MM.1S (cell line): ENCODE measurements at regions not wholly inside any gene's neighbourhood (a gene's known extent, or its start where the extent isn't known, plus 50 kb on each side); places are given as distances from the start of the nearest gene placed in this dataset.

Experiments
- EZH2 ChIP-seq: fragments of 300-600 bp; sonication (generic); optimal IDR thresholded peaks from 2 replicates; pipeline ENCODE3; 2017; ENCODE audit warnings: low read depth, mild to moderate bottlenecking, antibody characterized with exemption, low read length, mixed read lengths
- EZH2phosphoT487 ChIP-seq: fragments of 300-600 bp; sonication (generic); IDR thresholded peaks from 2 replicates; pipeline ENCODE4 v1.6.1; 2018; ENCODE audit warnings: antibody characterized with exemption, low read length
- TF ChIP-seq, protein P1 (sequence below): fragments of 300-600 bp; sonication (generic); IDR thresholded peaks from 2 replicates; pipeline ENCODE4 v1.5.1; 2016; ENCODE audit warnings: antibody characterized with exemption, low read length, mixed read lengths

GRCh38 chr4:101458473-101458872, 111.1 kb upstream of the PPP3CA start:
- TF ChIP-seq, protein P1, sequence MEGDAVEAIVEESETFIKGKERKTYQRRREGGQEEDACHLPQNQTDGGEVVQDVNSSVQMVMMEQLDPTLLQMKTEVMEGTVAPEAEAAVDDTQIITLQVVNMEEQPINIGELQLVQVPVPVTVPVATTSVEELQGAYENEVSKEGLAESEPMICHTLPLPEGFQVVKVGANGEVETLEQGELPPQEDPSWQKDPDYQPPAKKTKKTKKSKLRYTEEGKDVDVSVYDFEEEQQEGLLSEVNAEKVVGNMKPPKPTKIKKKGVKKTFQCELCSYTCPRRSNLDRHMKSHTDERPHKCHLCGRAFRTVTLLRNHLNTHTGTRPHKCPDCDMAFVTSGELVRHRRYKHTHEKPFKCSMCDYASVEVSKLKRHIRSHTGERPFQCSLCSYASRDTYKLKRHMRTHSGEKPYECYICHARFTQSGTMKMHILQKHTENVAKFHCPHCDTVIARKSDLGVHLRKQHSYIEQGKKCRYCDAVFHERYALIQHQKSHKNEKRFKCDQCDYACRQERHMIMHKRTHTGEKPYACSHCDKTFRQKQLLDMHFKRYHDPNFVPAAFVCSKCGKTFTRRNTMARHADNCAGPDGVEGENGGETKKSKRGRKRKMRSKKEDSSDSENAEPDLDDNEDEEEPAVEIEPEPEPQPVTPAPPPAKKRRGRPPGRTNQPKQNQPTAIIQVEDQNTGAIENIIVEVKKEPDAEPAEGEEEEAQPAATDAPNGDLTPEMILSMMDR: no peak
- no peak for TF ChIP-seq EZH2
- no peak for TF ChIP-seq EZH2phosphoT487
